SK-N-SH treated with all-trans-retinoic acid at 6 μM for 48 hours (cell line): ENCODE measurements at regions not wholly inside any gene's neighbourhood (a gene's known extent, or its start where the extent isn't known, plus 50 kb on each side); places are given as distances from the start of the nearest gene placed in this dataset.

Experiments
- ARNTL ChIP-seq: fragments of 450-650 bp; formaldehyde crosslinking; IDR thresholded peaks from 2 replicates; pipeline ENCODE4 v1.5.0; 2020; ENCODE audit warnings: low read depth, mild to moderate bottlenecking, moderate library complexity, borderline replicate concordance
- ESRRG ChIP-seq: fragments of 250-450 bp; sonication (Bioruptor Pico); IDR thresholded peaks from 2 replicates; pipeline ENCODE4 v1.6.1; 2021; ENCODE audit warnings: mild to moderate bottlenecking
- ISL1 ChIP-seq: fragments of 250-450 bp; sonication (Bioruptor Pico); IDR thresholded peaks from 2 replicates; pipeline ENCODE4 v2.1.2; 2022; ENCODE audit warnings: mild to moderate bottlenecking, moderate library complexity
- TSHZ2 ChIP-seq: fragments of 250-450 bp; sonication (Bioruptor Pico); IDR thresholded peaks from 2 replicates; pipeline ENCODE4 v1.5.0; 2020; ENCODE audit warnings: mild to moderate bottlenecking, moderate library complexity
- ZFP30 ChIP-seq: fragments of 450-650 bp; formaldehyde crosslinking; IDR thresholded peaks from 2 replicates; pipeline ENCODE4 v1.5.0; 2022; ENCODE audit warnings: mild to moderate bottlenecking, moderate library complexity
- TF ChIP-seq, protein P1 (sequence below): fragments of 250-450 bp; sonication (Bioruptor Pico); IDR thresholded peaks from 2 replicates; pipeline ENCODE4 v1.5.1; 2020; ENCODE audit warnings: low read depth, mild to moderate bottlenecking, moderate library complexity

DNA sequence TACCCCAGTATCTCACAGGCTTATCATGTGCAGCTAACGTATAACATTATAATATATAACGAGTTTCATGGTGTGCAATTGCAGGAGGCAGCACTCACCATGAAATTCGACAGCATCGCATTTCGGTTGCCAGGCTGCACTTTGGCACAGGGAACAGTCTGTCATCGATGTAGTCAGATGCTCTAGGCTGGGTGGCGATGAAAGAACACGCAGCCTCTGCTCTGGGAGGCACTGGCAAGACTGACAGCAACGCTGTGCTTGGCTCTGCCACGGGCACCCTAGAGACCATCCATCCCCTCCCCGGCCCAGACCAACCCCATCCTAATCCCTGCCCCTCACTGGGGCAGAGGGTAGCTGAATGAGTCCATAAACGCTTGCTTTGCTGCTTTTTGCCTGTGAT lies 290.8 kb downstream of the MED10 start:
- TF ChIP-seq ESRRG (CRISPR knock-in tag) (no peak), ZFP30 (CRISPR knock-in tag) (no peak), ARNTL (CRISPR knock-in tag) (no peak), ISL1 (CRISPR knock-in tag) (no peak), TSHZ2 (CRISPR knock-in tag) (no peak)
- TF ChIP-seq, protein P1, sequence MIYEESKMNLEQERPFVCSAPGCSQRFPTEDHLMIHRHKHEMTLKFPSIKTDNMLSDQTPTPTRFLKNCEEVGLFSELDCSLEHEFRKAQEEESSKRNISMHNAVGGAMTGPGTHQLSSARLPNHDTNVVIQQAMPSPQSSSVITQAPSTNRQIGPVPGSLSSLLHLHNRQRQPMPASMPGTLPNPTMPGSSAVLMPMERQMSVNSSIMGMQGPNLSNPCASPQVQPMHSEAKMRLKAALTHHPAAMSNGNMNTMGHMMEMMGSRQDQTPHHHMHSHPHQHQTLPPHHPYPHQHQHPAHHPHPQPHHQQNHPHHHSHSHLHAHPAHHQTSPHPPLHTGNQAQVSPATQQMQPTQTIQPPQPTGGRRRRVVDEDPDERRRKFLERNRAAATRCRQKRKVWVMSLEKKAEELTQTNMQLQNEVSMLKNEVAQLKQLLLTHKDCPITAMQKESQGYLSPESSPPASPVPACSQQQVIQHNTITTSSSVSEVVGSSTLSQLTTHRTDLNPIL (CRISPR knock-in tag) = no peak
